Prostate gland (tissue), 2 donors: ENCODE measurements at regions not wholly inside any gene's neighbourhood (a gene's known extent, or its start where the extent isn't known, plus 50 kb on each side); places are given as distances from the start of the nearest gene placed in this dataset.

Source experiments
- DNase-seq: peaks from one replicate; pipeline ENCODE4 v3.0.0-alpha.2; 2019; ENCODE audit warnings: low spot score
- H3K27ac ChIP-seq, 2 donors: fragments of 200-600 bp; sonication (generic); 2 replicates each; pipeline ENCODE4 v1.5.1; 2017 to 2019
- H3K27me3 ChIP-seq: fragments of 200-600 bp; sonication (generic); replicated peaks from 2 replicates; pipeline ENCODE4 v1.5.1; 2019; ENCODE audit not compliant: insufficient read depth
- H3K36me3 ChIP-seq, 2 donors: fragments of 200-600 bp; sonication (generic); 1 replicate in 1 of 2; 2 replicates in 1 of 2; pipeline versions ENCODE4 v1.5.1 to v1.8.1; 2017 to 2019
- H3K4me1 ChIP-seq: fragments of 200-600 bp; sonication (generic); replicated peaks from 2 replicates; pipeline ENCODE4 v1.5.1; 2019
- H3K4me3 ChIP-seq, 2 donors: fragments of 200-600 bp; sonication (generic); 2 replicates each; pipeline ENCODE4 v1.5.1; 2017 to 2019
- H3K9me3 ChIP-seq: fragments of 200-600 bp; sonication (generic); 2 replicates; pipeline ENCODE4 v1.5.1; 2017
- POLR2A ChIP-seq: fragments of 450-650 bp; IDR thresholded peaks from one replicate; pipeline ENCODE4 v1.6.1; 2016; ENCODE audit warnings: antibody characterized with exemption, mild to moderate bottlenecking
- POLR2AphosphoS5 ChIP-seq: sonication (generic); formaldehyde crosslinking; IDR thresholded peaks from one replicate; pipeline ENCODE4 v1.6.1; 2017; ENCODE audit warnings: antibody characterized with exemption
- WGBS: methylation state at CpG from one replicate; pipeline ENCODE4 v1.1.5; 2018; 5-methylcytosine and 5-hydroxymethylcytosine counted together
- intact Hi-C: fragments of 100-400 bp; cut with DNase I; formaldehyde crosslinking; loops from one replicate; pipeline ENCODE4 v1.14.2; 2022
- TF ChIP-seq, protein P1 (sequence below), 4 experiments: fragments of 200-600 bp in 2 of 4; fragments of 450-650 bp in 2 of 4; sonication (generic) in 2 of 4; IDR thresholded peaks; 1 replicate in 3 of 4; 2 replicates in 1 of 4; pipeline ENCODE4 v1.5.1; 2016 to 2019; ENCODE audit warnings: antibody characterized with exemption in 4 of 4, mild to moderate bottlenecking in 2 of 4, moderate library complexity in 2 of 4

DNA sequence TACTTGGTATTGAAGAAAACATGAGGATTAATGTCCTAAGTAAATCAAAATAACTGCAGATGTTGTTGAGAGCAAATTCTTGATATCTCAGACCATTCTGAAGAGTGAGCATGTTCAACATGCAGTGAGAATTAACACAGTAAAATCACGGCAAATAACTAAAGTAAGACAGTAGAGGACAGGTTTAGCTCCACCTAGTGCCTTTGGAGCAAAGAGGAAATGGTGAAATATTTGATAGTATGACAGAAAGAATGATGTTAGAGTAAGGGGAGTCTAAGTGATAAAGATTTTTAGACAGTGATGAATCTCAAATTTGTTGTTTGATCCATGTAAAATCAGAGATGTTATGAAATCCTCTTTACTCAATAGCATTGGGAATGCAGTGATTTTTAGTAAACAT, 424.2 kb downstream of the TMEM161B start:
- intact Hi-C loops = no loop called here
- Histone ChIP-seq H3K4me1 (no peaks in the 10 kb centered on the region), H3K27ac (no peak overlapping the region), H3K27me3 (no peaks in the 10 kb centered on the region), H3K9me3 (no peaks in the 10 kb centered on the region), H3K36me3 (no peaks in the 10 kb centered on the region), H3K4me3 (no peak overlapping the region)
- TF ChIP-seq, protein P1, sequence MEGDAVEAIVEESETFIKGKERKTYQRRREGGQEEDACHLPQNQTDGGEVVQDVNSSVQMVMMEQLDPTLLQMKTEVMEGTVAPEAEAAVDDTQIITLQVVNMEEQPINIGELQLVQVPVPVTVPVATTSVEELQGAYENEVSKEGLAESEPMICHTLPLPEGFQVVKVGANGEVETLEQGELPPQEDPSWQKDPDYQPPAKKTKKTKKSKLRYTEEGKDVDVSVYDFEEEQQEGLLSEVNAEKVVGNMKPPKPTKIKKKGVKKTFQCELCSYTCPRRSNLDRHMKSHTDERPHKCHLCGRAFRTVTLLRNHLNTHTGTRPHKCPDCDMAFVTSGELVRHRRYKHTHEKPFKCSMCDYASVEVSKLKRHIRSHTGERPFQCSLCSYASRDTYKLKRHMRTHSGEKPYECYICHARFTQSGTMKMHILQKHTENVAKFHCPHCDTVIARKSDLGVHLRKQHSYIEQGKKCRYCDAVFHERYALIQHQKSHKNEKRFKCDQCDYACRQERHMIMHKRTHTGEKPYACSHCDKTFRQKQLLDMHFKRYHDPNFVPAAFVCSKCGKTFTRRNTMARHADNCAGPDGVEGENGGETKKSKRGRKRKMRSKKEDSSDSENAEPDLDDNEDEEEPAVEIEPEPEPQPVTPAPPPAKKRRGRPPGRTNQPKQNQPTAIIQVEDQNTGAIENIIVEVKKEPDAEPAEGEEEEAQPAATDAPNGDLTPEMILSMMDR (IDR thresholded peaks at IDR 0.05) = no peak
- no peak for TF ChIP-seq POLR2A
- TF ChIP-seq POLR2AphosphoS5 = no peak
- no peak for DNase-seq
- WGBS = 92% methylated on average over 1 of the region's 1 CpG

DNA sequence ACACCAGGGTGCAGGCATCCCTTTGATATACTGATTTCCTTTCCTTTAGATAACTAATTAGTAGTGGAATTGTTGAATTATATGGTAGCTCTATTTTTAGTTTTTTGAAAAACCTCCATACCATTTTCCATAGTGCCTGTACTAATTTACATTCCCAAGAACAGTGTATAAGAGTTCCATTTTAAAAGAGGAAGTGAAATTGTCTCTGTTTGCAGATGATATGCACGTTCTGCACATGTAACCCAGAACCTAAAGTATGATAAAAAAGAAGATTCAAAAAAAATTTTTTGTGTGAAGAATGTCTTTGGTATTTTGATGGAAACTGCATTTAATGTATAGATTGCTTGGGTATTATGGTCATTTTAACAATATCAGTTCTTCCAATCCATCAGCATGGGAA, 424.0 kb upstream of the CCNH start:
- Histone ChIP-seq H3K27me3 (no peaks in the 10 kb centered on the region), H3K4me1 (no peaks in the 10 kb centered on the region), H3K9me3 (no peaks in the 10 kb centered on the region), H3K36me3 (no peaks in the 10 kb centered on the region), H3K27ac (no peak overlapping the region), H3K4me3 (no peak overlapping the region)
- no peak for TF ChIP-seq POLR2A
- TF ChIP-seq POLR2AphosphoS5 = no peak
- TF ChIP-seq, protein P1 (IDR thresholded peaks at IDR 0.05) = no peak
- intact Hi-C loops = no loop called here
- WGBS = 75% methylated on average over 1 of the region's 1 CpG
- no peak for DNase-seq

DNA sequence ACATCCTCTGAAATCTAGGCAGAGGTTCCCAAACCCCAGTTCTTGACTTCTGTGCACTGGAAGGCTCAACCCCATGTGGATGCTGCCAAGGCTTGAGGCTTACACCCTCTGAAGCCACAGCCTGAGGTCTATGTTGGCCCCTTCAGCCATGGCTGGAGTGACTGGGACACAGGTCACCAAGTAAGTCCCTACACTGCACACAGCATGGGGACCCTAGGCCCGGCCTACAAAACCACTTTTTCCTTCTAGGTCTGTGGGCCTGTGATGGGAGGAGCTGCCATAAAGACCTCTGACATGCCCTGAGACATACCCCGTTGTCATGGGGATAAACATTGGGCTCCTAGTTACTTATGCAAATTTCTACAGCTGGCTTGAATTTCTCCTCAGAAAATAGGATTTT, 418.8 kb upstream of the CCNH start:
- Histone ChIP-seq H3K4me1 (no peaks in the 10 kb centered on the region), H3K4me3 (no peak overlapping the region), H3K27ac (no peak overlapping the region), H3K36me3 (no peaks in the 10 kb centered on the region), H3K27me3 (no peaks in the 10 kb centered on the region), H3K9me3 (no peaks in the 10 kb centered on the region)
- TF ChIP-seq, protein P1 (IDR thresholded peaks at IDR 0.05) = no peak
- TF ChIP-seq POLR2AphosphoS5 = no peak
- TF ChIP-seq POLR2A = no peak
- intact Hi-C loops = no loop called here
- no peak for DNase-seq
- 90% methylated on average over 2 of the region's 2 CpGs for WGBS

DNA sequence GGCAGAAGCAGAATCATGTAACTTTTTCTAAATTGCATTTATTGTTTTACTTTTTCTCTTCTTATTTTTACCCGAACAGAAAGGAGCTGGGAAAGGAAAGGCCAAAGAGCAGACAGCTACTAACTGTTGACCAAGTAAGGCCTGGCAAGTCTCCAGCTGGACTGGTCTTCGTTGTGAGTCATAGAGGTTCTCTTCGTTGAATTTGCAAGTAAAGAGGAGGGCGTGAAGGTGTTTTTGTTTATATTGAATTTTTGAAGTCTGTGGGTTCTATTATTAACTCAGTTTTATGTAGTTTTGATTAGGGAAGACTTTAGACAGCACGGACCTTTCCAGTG, 416.5 kb upstream of the CCNH start:
- DNase-seq = no peak
- Histone ChIP-seq H3K27me3 (no peaks in the 10 kb centered on the region), H3K36me3 (no peaks in the 10 kb centered on the region), H3K27ac (no peak overlapping the region), H3K4me3 (no peak overlapping the region), H3K4me1 (no peaks in the 10 kb centered on the region), H3K9me3 (no peaks in the 10 kb centered on the region)
- 57% methylated on average over 5 of the region's 5 CpGs for WGBS
- TF ChIP-seq POLR2A = no peak
- TF ChIP-seq, protein P1 (IDR thresholded peaks at IDR 0.05) = no peak
- intact Hi-C loops = no loop called here

DNA sequence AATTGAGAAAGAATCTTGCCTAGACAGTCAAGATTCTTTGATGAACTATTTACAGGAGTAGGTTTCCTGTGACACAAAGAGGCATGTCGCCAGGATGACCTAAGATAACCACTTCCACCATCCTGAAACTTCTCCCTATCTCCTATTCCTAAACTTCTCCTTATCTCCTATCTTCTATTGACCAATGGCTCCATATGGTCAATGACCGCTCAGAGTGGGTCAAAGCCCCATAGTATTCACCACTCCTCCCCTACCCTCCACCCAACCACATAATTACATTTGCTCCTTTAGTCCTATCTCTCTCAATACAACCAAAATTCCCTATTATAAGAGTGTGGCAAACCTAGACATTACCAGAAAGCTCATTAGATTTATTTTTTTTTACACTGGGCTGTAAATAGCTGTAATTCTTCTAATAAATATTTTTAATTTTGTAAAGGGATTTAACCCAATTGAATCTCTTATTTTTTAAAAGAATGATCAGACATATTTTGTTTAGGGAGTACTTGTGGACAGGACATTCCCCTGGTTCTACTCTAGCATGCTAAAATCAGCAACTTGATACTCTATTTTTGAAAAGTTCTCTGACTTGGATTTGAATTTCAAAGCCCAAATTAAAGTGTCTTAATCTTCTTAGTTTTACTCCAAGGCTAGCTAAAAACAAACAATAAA, 416.0 kb upstream of the CCNH start:
- intact Hi-C loops = no loop called here
- no peaks in the 10 kb centered on the region for H3K4me1 ChIP-seq
- TF ChIP-seq POLR2A (no peak), POLR2AphosphoS5 (no peak)
- TF ChIP-seq, protein P1 (IDR thresholded peaks at IDR 0.05) = no peak
- H3K4me3 ChIP-seq = no peak overlapping the region
- no peaks in the 10 kb centered on the region for H3K9me3 ChIP-seq
- no peak for DNase-seq
- WGBS = 83% methylated on average over 2 of the region's 2 CpGs
- H3K36me3 ChIP-seq = no peaks in the 10 kb centered on the region
- no peaks in the 10 kb centered on the region for H3K27me3 ChIP-seq
- H3K27ac ChIP-seq = no peak overlapping the region
